Mucosa of descending colon (tissue), 3 donors: ENCODE measurements at regions not wholly inside any gene's neighbourhood (a gene's known extent, or its start where the extent isn't known, plus 50 kb on each side); places are given as distances from the start of the nearest gene placed in this dataset.
"Not testable (repeated sequence)": the region's sequence is repeated elsewhere in the genome, so short reads cannot be mapped to it uniquely, and the experiment has no call there.

Source experiments
- ATAC-seq: fragments of 200-7000 bp; cut with Tn5 transposase; one replicate; pipeline ENCODE4 v1.9.1; 2020; ENCODE audit warnings: mild to moderate bottlenecking, moderate library complexity
- DNase-seq, 3 donors: peaks; one replicate each; pipeline ENCODE4 v3.0.0-alpha.2; 2020
- H3K36me3 ChIP-seq: fragments of 200-600 bp; one replicate; pipeline ENCODE4 v1.8.0; 2021; ENCODE audit warnings: low read depth, mild to moderate bottlenecking
- H3K4me1 ChIP-seq: fragments of 200-600 bp; one replicate; pipeline ENCODE4 v1.8.0; 2021; ENCODE audit warnings: low read depth, mild to moderate bottlenecking
- H3K4me3 ChIP-seq: fragments of 200-600 bp; one replicate; pipeline ENCODE4 v1.8.0; 2021; ENCODE audit warnings: mild to moderate bottlenecking
- H3K9me3 ChIP-seq: fragments of 200-600 bp; one replicate; pipeline ENCODE4 v1.8.0; 2021; ENCODE audit warnings: mild to moderate bottlenecking
- CTCF ChIP-seq: fragments of 200-600 bp; IDR thresholded peaks from one replicate; pipeline ENCODE4 v1.8.0; 2022; ENCODE audit warnings: antibody characterized with exemption, mild to moderate bottlenecking
- intact Hi-C, 2 donors: fragments of 100-400 bp; cut with DNase I in 1 of 2; cut with micrococcal nuclease in 1 of 2; formaldehyde crosslinking; loops; one replicate each; pipeline versions ENCODE4 v1.11.0 to v1.11.1; 2022; cut with DNase I, micrococcal nuclease
- donor health status: DM: no; HTN: no; CAD: no; lungs with moderate emphysema.
- donor health status: DM: no; HTN: no; CAD: no.
- donor health status: DM: no; HTN: yes; CAD: no.

DNA sequence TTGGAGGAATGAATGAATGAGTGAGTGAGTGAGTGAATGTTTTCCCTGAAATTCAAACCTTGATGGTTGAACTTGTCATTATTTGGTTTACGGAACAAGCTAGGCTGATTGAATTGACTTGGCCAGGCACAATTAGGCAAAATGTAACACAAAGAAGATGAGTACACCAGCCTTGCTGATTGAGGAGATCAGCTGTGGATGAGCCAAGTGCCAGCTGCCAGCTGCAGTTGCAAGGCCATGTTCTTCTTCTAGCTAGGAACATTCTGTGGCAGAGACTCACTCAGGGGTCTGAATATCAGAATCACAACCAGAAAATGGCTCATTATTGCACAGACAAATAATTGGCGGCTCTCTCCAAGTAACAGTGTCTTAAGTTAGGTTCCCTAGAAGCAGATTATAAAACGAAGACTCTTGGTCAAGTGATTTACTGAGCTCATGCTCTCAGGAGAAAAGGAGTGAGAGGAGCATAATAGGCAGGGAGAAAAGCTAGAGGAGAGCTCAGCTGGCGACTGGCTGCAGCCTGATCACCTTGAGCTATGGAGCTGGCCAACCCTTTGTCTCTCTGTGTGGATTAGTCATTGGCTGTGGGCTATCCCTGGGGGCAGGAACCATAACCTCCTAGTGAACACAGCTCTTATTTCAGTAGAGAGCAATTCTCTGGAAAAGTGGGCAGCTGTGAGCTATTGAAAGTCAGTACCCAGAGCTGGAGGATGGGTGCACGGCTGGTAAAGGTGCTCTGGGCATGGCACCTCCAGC is 225.3 kb upstream of the SERP2 start:
- H3K4me1 ChIP-seq, result peaks cover 2% of the 10 kb centered on the region
- H3K36me3 ChIP-seq, result no peaks in the 10 kb centered on the region
- H3K9me3 ChIP-seq, result no peaks in the 10 kb centered on the region
- no peak for TF ChIP-seq CTCF
- intact Hi-C loops, result loop anchor here in 1 of 2 donors (10.0 kb wide), 1 partner anchor 94 kb away; no protein-coding TSS in a partner anchor
- no peak overlapping the region for H3K4me3 ChIP-seq
- ATAC-seq (no peak), DNase-seq (no peak)

GRCh38 chr13:44149231-44149630 is 224.4 kb upstream of the SERP2 start:
- not testable (repeated sequence) for DNase-seq, H3K4me1 ChIP-seq, H3K9me3 ChIP-seq, H3K36me3 ChIP-seq, ATAC-seq, H3K4me3 ChIP-seq
- intact Hi-C loops, result loop anchor here in 1 of 2 donors (10.0 kb wide), 1 partner anchor 94 kb away; no protein-coding TSS in a partner anchor

GRCh38 chr13:44149821-44150220 is 223.8 kb upstream of the SERP2 start:
- TF ChIP-seq CTCF, result no peak
- Histone ChIP-seq H3K9me3 (no peaks in the 10 kb centered on the region), H3K4me1 (no peaks in the 10 kb centered on the region), H3K4me3 (no peak overlapping the region), H3K36me3 (no peaks in the 10 kb centered on the region)
- intact Hi-C loops, result loop anchor here in 1 of 2 donors (10.0 kb wide), 1 partner anchor 95 kb away; no protein-coding TSS in a partner anchor
- DNase-seq (no peak), ATAC-seq (no peak)

GRCh38 chr13:44151474-44151873 is 222.2 kb upstream of the SERP2 start:
- H3K36me3 ChIP-seq, result no peaks in the 10 kb centered on the region
- no peak for TF ChIP-seq CTCF
- H3K4me3 ChIP-seq, result no peak overlapping the region
- no peaks in the 10 kb centered on the region for H3K9me3 ChIP-seq
- intact Hi-C loops, result no loop called here
- peak; percentile 7 for ATAC-seq
- peaks cover 8% of the 10 kb centered on the region for H3K4me1 ChIP-seq
- DNase-seq, result no peak

DNA sequence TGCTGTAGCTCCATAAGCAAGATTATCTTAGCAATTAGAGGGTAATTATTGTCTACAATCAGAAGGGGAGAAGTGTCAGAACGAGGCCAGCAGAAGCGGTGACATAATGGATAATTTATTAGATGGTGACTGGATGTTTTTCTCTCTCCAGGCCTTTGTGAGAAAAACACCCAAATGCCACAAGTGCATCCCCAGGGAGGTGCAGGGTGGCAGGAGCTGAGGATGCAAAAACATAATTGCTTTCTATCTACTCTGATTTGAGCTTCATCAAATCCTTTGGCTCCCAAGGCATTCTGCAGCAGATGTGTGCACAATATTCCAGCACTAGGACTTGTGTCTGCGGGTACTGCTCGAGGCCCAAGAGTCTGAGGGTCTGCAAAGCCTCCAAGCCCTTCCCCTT is 220.1 kb upstream of the SERP2 start:
- H3K4me1 ChIP-seq, result peaks cover 9% of the 10 kb centered on the region
- H3K4me3 ChIP-seq, result no peak overlapping the region
- DNase-seq (no peak), ATAC-seq (no peak)
- intact Hi-C loops, result no loop called here
- no peaks in the 10 kb centered on the region for H3K36me3 ChIP-seq
- no peaks in the 10 kb centered on the region for H3K9me3 ChIP-seq
- no peak for TF ChIP-seq CTCF

DNA sequence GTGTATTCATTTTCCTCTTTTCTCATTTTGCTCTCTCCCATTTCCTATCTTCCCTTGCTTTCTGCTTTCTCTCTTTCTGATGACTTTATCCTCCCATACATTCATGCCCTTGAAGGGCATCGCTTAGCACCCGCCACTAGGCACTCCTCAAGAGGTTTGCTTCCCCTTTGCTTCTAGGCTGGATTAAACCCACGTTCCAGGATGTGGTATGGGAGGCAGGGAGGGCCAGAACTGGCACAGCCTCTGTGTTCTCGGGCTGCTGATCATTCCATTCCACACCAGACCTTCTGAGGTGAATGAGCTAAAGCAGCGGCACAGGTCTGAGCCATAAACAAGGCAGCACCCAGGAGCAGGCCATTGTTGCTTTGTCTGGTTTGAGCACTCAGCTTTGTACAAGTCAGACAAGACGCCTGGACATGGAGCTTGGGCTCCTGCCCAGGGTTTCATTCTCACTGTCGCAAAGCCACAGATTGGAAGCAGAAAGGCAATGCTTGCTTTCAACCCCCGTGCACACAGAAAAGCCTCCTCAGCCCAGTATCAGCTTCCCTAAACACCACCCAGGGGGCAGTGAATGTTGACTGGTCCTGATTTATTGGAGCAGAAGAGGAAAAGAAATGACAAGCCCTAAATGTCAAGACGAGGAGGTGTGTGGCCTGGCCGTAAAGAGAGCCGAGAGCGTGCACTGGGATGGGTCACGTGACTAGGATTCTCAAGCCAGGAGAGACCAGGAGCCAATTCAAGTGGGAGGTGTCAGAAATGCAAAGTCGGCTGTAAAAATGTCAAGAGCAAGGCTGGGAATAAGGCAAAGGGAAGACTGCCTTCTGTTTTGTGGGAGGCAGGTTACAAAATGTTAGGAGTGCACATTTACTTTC is 218.0 kb upstream of the SERP2 start:
- ATAC-seq (peak; percentile 93), DNase-seq (peak; percentile 55 to 82 (median 61))
- intact Hi-C loops, result no loop called here
- Histone ChIP-seq H3K4me1 (peaks cover 9% of the 10 kb centered on the region), H3K9me3 (no peaks in the 10 kb centered on the region), H3K36me3 (no peaks in the 10 kb centered on the region), H3K4me3 (no peak overlapping the region)
- no peak for TF ChIP-seq CTCF
